Tongue (tissue), 1 donor: ENCODE measurements at regions not wholly inside any gene's neighbourhood (a gene's known extent, or its start where the extent isn't known, plus 50 kb on each side); places are given as distances from the start of the nearest gene placed in this dataset.

Experiments used
- DNase-seq: peaks from one replicate; pipeline ENCODE4 v3.0.0-alpha.2; 2015

- DNase-seq = no peak
These were observed 381.8 kb upstream of the MARCKS start for GRCh38 chr6:113475392-113475791.

DNA sequence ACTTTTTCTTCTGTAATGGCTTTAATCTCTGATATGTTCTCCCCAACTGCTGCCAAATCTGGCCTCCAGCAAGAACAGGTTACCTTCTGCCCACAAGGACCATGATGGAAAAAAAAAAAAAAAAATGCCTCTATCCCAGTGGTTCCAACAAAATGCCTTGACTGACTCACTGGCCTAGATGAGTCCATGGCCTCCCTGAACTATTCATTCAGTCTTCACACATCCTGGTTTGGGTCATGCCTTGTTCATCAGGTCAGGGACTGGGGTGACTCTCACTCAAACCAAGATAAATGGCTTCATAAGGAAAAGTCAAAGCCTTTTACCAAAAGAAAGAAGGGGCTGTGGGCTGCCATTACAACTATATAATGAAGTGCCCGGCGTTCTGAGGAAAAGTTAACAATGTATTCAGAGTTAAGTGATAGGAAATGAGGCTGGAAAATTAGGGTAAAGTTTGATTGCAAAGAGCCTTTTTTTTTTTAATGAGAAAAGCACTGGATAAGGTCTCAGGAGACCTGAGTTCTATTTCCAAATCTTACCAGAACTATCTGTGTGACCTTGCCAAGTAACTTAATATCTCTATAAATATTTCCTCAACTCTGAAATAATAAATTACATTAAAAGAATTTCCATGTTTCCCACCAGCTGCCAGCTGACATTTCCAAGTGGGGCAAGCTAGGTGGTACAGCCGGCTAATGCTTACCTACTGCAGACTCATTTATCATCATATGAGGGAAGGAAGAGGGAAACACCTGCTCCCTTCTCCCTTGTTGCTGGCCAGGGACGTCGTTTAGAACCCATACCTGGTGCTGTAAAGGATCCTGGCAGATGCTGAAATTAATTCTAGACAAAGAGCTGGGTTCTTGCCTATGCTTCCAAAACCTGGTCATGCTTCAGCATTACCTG, 380.0 kb upstream of the MARCKS start:
- no peak for DNase-seq

GRCh38 chr6:113480616-113481015, 376.5 kb upstream of the MARCKS start:
- DNase-seq = no peak

DNA sequence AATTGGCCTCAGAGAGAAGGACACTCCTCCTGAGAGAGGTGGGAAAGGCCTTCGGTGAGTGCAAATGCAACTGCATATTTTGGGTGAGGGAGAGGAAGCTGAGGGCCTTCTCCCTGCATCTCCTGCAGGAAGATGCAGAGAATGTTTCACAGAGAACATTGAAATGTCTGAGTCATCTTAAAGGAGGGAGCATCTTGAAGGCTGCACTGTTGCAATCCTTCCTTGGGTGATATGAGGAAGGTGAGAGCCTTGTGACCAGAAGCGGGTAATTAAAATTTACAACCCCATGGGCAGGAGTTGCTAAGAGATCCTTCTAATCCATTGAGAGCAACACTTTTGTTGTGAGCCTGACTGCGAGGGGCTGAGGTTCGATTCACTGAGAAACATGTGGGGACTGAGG, 375.7 kb upstream of the MARCKS start:
- no peak for DNase-seq

DNA sequence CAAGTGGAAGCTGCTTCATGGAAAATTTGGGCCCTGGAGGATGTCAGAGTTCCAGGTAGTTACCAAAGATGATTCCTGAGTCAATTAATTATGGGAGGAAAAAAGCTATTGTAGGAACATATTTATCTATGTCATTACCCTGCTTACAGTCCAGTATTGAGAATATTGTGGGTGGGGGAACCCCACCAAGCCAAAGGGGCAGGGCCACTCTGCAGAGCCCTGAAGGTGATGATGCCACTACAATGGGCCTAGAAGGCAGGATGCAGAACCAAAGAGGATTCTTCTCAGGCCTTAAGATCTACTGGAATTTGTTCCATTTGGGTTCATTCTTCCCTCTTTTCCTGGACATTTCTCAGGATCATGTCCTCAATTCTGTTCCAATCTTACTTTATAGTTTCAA, 375.2 kb upstream of the MARCKS start:
- DNase-seq = no peak

- no peak for DNase-seq
These were observed 374.4 kb upstream of the MARCKS start for GRCh38 chr6:113482771-113483170.

DNA sequence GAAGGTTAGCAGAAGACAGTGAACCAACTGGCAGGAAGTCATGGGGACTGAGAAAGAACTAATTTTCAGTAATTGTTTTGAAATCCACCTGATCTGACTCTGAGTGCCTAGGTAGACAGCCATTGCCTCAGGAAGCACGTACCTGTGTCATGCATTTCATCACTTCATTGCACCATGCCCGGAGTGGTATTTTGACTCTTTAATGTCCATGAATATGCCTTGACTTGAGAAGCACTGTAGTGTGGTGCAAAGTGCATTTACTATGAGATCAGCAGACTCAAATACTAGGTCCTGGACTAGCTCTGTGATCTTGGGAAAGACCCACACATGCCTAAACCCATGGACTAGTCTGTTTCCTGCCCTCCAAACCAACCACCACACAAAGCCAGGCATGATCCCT, 370.9 kb upstream of the MARCKS start:
- DNase-seq = no peak

DNA sequence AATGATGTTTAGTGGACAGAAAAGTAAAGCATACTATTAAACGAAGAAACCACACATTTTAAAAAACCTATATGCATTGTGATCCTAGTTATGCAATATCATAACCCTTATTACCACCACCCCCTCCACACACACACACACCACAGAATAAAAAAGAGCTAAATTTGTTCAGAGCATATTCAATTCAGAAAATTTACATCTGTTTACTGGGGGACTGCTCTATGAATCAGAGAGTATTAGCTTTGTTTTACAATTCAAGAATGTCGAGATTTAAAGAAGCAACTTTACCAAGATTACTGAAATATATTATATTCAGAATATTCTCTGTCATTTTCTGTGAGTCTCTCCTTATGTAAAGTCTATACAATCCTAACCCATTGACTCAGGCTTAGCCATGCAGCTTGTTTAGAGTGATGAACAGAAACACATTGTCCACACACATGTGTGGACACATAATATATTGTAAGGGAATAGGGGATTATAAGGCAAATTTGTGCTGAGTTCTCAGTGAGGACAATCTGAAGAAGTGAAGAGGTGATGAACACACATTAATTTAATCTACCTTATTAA, 369.6 kb upstream of the MARCKS start:
- DNase-seq = no peak

DNA sequence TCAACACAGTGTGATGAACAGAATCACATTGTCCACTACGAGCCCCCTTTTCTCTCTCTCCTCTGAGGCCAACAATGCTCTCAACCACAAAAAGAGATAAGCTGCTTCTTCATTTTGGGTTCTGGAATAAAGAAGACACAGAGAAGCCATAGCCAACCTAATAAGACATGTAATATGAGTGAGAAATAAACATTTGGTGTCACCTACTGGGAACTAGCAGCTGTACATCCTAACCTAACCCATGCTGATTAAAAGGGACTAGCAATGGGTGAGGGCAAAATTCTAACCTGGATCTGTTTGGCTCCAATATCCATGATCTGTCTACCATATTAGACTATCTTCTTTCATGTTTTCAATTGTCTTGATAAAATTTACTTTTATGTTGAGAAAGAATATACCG, 369.1 kb upstream of the MARCKS start:
- DNase-seq = no peak

GRCh38 chr6:113488812-113489685, 368.1 kb upstream of the MARCKS start:
- no peak for DNase-seq

DNA sequence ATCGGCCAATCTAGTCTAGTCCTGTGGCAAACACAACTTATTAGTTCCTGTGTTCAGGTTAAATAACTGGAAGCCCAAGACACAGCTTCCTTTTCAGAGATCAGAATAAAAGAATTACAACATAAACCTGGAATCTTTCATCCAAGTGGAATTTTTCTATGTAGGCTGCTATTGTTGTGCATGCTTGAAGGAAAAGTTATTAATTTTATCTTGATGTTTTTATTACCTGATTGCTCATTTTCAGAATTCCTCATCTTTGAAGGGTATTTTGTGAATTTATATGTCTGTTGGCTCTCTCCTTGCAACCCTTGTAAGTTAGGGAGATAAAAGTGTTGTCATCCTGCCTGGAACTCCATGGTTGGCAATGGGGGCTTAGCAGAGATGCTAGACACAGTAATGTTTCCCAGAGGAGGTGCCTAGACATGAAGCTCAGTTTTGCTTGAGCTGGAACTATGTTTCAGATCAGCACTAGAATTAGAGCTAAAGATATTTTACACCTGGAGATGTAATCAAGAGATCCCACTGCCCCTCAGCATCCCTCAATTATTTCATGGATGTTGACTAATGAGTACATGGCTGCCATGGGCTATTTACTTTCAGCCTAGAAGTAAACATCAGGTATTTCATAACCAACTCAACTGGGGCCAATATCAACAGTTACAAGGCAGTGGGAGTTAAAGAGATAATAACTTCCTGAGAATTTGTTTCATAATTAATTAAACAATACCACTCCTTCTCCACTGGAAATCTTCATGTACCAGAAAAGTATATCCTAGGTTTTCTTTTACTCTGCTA, 367.0 kb upstream of the MARCKS start:
- DNase-seq = no peak

GRCh38 chr6:113491376-113491775, 365.8 kb upstream of the MARCKS start:
- DNase-seq = no peak

- no peak for DNase-seq
These were observed 363.2 kb upstream of the MARCKS start for GRCh38 chr6:113493991-113494390.

- DNase-seq = no peak
These were observed 361.6 kb upstream of the MARCKS start for GRCh38 chr6:113495521-113495920.

- peak; percentile 20 for DNase-seq
These were observed 361.0 kb upstream of the MARCKS start for GRCh38 chr6:113496166-113496565.

- no peak for DNase-seq
These were observed 356.9 kb upstream of the MARCKS start for GRCh38 chr6:113500221-113500620.

DNA sequence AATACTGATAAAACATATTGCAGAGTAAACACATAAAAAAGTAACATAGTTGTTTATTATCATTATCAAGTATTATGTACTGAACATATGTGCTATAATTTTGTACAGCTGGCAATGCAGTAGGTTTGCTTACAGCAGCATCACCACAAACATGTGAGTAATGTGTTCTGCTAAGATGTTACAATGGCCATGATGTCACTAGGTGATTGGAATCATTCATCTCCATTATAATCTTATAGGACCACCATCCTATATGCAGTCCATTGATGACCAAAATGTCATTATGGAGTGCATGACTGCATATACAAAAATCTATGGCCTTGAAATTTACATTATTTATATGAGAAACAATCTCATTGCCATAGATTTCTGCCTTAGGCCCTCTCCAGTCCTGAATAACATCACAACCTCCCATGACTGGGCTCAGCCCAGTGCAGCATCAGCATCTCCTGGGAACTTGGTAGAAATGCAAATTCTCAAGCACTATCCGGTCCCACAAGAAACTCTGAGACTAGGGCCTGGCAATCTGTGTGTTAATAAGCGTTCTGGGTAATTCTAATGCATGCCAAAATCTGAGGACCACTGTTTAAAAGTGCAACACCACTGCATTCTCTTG, 352.0 kb upstream of the MARCKS start:
- DNase-seq = no peak

DNA sequence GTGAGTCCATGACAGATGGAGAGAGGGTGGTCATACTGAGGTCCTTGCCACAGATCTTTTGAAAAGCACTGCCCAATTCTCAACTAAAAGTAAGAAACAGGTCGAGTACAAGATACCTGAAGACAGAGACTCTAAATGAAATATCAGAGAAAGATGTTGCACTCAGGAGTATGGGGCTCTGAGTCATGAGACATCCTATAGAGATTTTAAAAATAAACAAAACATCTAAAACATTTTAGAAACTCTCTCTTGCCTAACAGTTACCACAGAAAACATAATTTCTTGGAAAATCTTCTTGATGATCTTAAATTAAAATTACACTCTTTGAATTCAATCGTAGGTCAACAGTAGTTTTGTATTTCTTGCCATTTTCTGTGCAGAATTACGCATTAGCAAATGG, 348.9 kb upstream of the MARCKS start:
- DNase-seq = no peak

- no peak for DNase-seq
These were observed 346.0 kb upstream of the MARCKS start for GRCh38 chr6:113511100-113511499.

GRCh38 chr6:113512576-113512975, 344.6 kb upstream of the MARCKS start:
- DNase-seq = peak; percentile 65

DNA sequence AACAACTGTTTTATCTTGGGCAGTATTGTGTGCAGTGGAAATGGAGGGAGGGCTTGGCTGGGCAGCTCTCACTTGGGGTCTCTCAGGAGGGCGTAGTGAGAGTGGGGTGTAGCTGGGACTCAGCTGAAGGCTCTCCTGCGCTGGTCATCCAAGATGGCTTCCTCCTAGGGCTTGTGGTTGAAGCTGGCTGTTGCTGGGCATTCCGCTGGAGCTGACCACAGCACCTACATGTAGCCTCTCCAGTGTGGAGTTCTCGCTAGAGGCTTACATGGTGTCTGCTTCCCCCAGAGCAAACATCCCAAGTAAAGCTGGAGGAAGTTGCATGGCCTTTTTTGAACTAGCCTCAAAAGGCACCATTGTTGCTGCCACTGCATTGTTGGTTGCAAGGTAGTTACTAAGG, 344.1 kb upstream of the MARCKS start:
- DNase-seq = no peak

GRCh38 chr6:113522376-113522775, 334.8 kb upstream of the MARCKS start:
- no peak for DNase-seq
